Common myeloid progenitor, CD34-positive (primary cell): ENCODE measurements at regions not wholly inside any gene's neighbourhood (a gene's known extent, or its start where the extent isn't known, plus 50 kb on each side); places are given as distances from the start of the nearest gene placed in this dataset.

ENCODE experiments used
- CTCF ChIA-PET: fragments of 350-600 bp; sonication (Branson Sonifier 250); formaldehyde crosslinking; loops from one replicate; lab custom pipeline; 2021; ENCODE audit warnings: antibody characterized with exemption; lab: Charles Lee
- POLR2A ChIA-PET: fragments of 350-600 bp; sonication (Branson Sonifier 250); formaldehyde crosslinking; loops from one replicate; lab custom pipeline; 2021; ENCODE audit warnings: antibody characterized with exemption; lab: Charles Lee
- DNase-seq, 3 donors: peaks; one replicate each; pipeline versions ENCODE4 v3.0.0 to v3.0.0-alpha.2; 2013
- H3K27ac ChIP-seq, 2 experiments: 1 replicate in 1 of 2; 2 replicates in 1 of 2; pipeline ENCODE4 v1.7.0; 2013; ENCODE audit warnings: inconsistent platforms in 2 of 2, low read length in 2 of 2, mild to moderate bottlenecking in 2 of 2, low read depth in 1 of 2, moderate library complexity in 1 of 2; ENCODE audit not compliant: severe bottlenecking in 2 of 2, insufficient read depth in 1 of 2, poor library complexity in 1 of 2
- H3K27me3 ChIP-seq, 5 experiments: replicated peaks in 2 of 5; 1 replicate in 3 of 5; 2 replicates in 2 of 5; pipeline versions ENCODE4 v1.6.1 to v1.7.0; 2013; ENCODE audit warnings: low read length in 4 of 5, mild to moderate bottlenecking in 2 of 5, moderate library complexity in 2 of 5, inconsistent platforms in 1 of 5; ENCODE audit not compliant: insufficient read depth in 5 of 5, control insufficient read depth in 4 of 5
- H3K36me3 ChIP-seq, 4 experiments: 1 replicate in 2 of 4; 2 replicates in 2 of 4; pipeline versions ENCODE4 v1.6.1 to v1.7.0; 2013; ENCODE audit warnings: low read length in 3 of 4, control low read depth in 1 of 4, mild to moderate bottlenecking in 1 of 4; ENCODE audit not compliant: control insufficient read depth in 4 of 4, insufficient read depth in 4 of 4
- H3K4me1 ChIP-seq, 4 experiments: 1 replicate in 3 of 4; 2 replicates in 1 of 4; pipeline versions ENCODE4 v1.6.1 to v1.7.1; 2013; ENCODE audit warnings: low read length in 3 of 4, mild to moderate bottlenecking in 3 of 4, control low read depth in 1 of 4, inconsistent platforms in 1 of 4, moderate library complexity in 1 of 4; ENCODE audit not compliant: control insufficient read depth in 4 of 4, insufficient read depth in 4 of 4; ENCODE audit errors: control extremely low read depth in 1 of 4
- H3K4me3 ChIP-seq, 7 experiments: 1 replicate in 4 of 7; 2 replicates in 3 of 7; pipeline versions ENCODE4 v1.5.1 to v1.7.0; 2013; ENCODE audit warnings: mild to moderate bottlenecking in 7 of 7, low read length in 6 of 7, moderate library complexity in 6 of 7, inconsistent platforms in 2 of 7, low read depth in 2 of 7, control low read depth in 1 of 7; ENCODE audit not compliant: insufficient read depth in 4 of 7, control insufficient read depth in 1 of 7; ENCODE audit errors: extremely low read depth in 1 of 7
- H3K9me3 ChIP-seq, 5 experiments: 1 replicate in 4 of 5; 2 replicates in 1 of 5; pipeline versions ENCODE4 v1.6.1 to v1.7.1; 2013; ENCODE audit warnings: low read length in 4 of 5, mild to moderate bottlenecking in 2 of 5, inconsistent platforms in 1 of 5, low read depth in 1 of 5, moderate library complexity in 1 of 5; ENCODE audit not compliant: control insufficient read depth in 4 of 5, insufficient read depth in 2 of 5; ENCODE audit errors: control extremely low read depth in 1 of 5
- WGBS: methylation state at CpG from one replicate; pipeline ENCODE4 v1.1.5; 2013; ENCODE audit not compliant: insufficient coverage; 5-methylcytosine and 5-hydroxymethylcytosine counted together

DNA sequence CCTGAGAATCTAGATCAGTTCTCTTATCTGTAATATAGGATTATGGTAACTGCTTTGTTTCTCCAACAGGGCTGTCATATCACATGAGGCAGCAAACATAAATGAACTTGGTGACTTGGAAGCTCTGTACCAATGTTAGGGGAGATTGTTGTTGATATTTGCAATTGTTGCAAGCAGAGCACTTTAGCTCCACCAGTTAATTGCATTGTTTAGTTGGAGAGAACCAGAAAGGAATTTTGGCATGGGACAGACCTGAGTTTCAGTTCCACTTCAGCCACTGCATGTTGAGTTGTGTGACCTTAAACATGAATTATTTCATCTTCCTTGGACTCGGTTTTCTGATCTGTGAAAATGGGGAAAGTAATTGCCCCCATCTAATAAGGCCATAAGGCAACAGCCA lies 142.3 kb upstream of the JUN start:
- no peak for DNase-seq
- POLR2A ChIA-PET = interaction anchor here (0.6 kb wide), 2 partner anchors 11 to 166 kb away, joined by 3 to 4 read pairs; no protein-coding TSS in a partner anchor

DNA sequence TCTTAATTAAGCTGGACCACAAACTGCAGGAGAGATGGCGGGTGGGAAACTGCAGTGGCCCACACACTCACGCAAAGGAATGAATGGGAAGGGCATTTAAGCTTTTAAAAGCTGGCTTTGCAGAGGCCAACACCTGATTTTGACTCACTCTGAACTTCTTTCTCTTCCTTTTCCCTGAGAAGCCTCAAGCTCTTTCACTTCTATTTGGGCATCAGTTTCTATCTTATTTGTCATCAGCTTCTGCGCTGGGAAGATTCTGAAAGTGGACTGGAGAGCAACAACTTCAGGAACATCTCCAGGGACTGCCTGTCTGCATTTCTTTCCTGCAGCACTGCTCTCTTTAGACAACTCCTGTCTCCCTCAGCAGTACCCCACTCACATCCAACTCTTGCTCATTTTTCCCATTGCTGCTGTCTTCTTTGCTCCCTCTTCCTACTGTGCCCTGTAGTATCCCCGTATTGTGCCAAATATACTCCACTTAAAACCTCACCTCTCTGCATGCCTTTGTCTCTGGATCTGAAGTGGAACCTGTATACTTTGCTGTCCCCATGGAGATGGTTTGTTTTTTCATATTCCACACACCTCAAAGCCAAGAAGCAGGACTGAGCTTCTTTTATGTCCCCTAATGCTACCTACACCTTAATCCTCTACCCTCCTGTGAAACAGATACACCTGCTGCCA lies 143.3 kb upstream of the JUN start:
- DNase-seq = no peak
- no peak overlapping the region for H3K4me3 ChIP-seq
- no peaks in the 10 kb centered on the region for H3K36me3 ChIP-seq
- H3K27ac ChIP-seq = no peak overlapping the region
- H3K27me3 ChIP-seq = peaks cover 0 to 17% (median 3%) of the 10 kb centered on the region in 5 experiments
- POLR2A ChIA-PET = interaction anchor here (0.6 kb wide), 1 partner anchor 10 kb away, joined by 3 read pairs; no protein-coding TSS in a partner anchor
- 100% methylated on average over 4 of the region's 4 CpGs for WGBS
- H3K9me3 ChIP-seq = no peaks in the 10 kb centered on the region
- CTCF ChIA-PET = interaction anchor here (1.1 to 1.8 kb wide), 2 partner anchors 16 to 27 kb away, joined by 3 to 4 read pairs; no protein-coding TSS in a partner anchor
- peaks cover 0 to 10% (median 6%) of the 10 kb centered on the region in 4 experiments for H3K4me1 ChIP-seq

More for the DNA sequence above, 142.3 kb upstream of the JUN start:
- Histone ChIP-seq H3K36me3 (no peaks in the 10 kb centered on the region), H3K27me3 (peaks cover 0 to 17% (median 3%) of the 10 kb centered on the region in 5 experiments), H3K27ac (no peak overlapping the region), H3K4me1 (peaks cover 0 to 10% (median 8%) of the 10 kb centered on the region in 4 experiments), H3K9me3 (no peaks in the 10 kb centered on the region), H3K4me3 (no peak overlapping the region)
- CTCF ChIA-PET = interaction anchor here (0.8 kb wide), 1 partner anchor 814 kb away, joined by 3 read pairs; no protein-coding TSS in a partner anchor
- no CpG with 5 or more reads among the region's 1 CpG for WGBS

DNA sequence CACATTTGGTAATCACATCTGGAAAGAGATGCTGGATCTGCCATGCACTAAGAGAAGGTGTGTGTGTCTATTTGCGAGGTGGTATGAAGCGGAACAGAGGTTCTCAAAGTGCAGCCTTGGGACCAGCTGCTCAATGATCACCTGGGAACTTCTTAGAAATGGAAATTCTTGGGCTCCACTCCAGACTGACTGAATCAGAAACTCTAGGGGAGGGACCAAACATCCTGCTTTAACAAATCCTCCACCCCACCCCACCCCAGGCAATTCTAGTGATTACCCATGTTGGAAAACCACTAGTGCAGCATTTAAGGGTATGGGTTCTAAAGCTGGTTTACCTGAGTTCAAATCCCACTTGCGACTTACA lies 143.9 kb upstream of the JUN start:
- no peak overlapping the region for H3K27ac ChIP-seq
- 100% methylated on average over 3 of the region's 3 CpGs for WGBS
- ChIA-PET CTCF (interaction anchor here (1.1 to 1.8 kb wide), 2 partner anchors 12 to 17 kb away, joined by 4 read pairs; no protein-coding TSS in a partner anchor), POLR2A (no interaction called here)
- no peak for DNase-seq
- H3K9me3 ChIP-seq = no peaks in the 10 kb centered on the region
- no peaks in the 10 kb centered on the region for H3K36me3 ChIP-seq
- peaks cover 0 to 7% (median 3%) of the 10 kb centered on the region in 4 experiments for H3K4me1 ChIP-seq
- no peak overlapping the region for H3K4me3 ChIP-seq
- peaks cover 0 to 17% (median 3%) of the 10 kb centered on the region in 5 experiments for H3K27me3 ChIP-seq

GRCh38 chr1:58928514-58928913 lies 144.7 kb upstream of the JUN start:
- no peak overlapping the region for H3K27ac ChIP-seq
- peaks cover 0 to under 1% (median 0%) of the 10 kb centered on the region in 5 experiments for H3K9me3 ChIP-seq
- H3K36me3 ChIP-seq = no peaks in the 10 kb centered on the region
- WGBS = 99% methylated on average over 6 of the region's 6 CpGs
- ChIA-PET POLR2A (no interaction called here), CTCF (interaction anchor here (1.0 to 1.8 kb wide), 3 partner anchors 9 to 18 kb away, joined by 3 to 4 read pairs (median 4); no protein-coding TSS in a partner anchor)
- no peak overlapping the region for H3K4me3 ChIP-seq
- H3K4me1 ChIP-seq = peaks cover 0 to 12% (median 8%) of the 10 kb centered on the region in 4 experiments
- no peak for DNase-seq
- H3K27me3 ChIP-seq = peaks cover 0 to 17% (median 2%) of the 10 kb centered on the region in 5 experiments

GRCh38 chr1:58929671-58930325 lies 146.0 kb upstream of the JUN start:
- H3K27ac ChIP-seq = no peak overlapping the region
- no peak overlapping the region for H3K4me3 ChIP-seq
- H3K36me3 ChIP-seq = no peaks in the 10 kb centered on the region
- peaks cover 0 to 12% (median 8%) of the 10 kb centered on the region in 4 experiments for H3K4me1 ChIP-seq
- H3K27me3 ChIP-seq = peaks cover 0 to 17% (median 2%) of the 10 kb centered on the region in 5 experiments
- POLR2A ChIA-PET = no interaction called here
- WGBS = 100% methylated on average over 4 of the region's 11 CpGs
- CTCF ChIA-PET = interaction anchor here (1.3 kb wide), 1 partner anchor 10 kb away, joined by 3 read pairs; no protein-coding TSS in a partner anchor
- H3K9me3 ChIP-seq = peaks cover 0 to 2% (median 0%) of the 10 kb centered on the region in 5 experiments
- DNase-seq = no peak

DNA sequence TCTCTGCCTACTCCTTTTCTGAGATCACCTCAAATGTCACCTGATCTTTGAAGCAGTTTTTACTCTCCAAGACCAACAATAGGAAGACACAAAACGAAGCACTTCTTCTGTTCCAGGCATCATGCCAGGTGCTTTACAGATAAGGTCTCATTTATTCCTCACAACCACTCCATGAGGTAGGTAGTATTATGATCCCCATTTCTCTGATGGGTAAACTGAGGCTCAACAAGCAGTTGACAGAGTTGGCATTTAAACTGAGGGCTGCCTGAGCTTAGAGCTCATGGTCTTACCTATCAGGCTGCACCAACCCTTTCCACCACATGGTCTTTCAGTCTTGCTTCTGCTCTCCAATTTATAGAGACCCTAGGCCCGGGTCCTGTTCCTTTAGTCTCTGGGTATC lies 147.2 kb upstream of the JUN start:
- DNase-seq = no peak
- POLR2A ChIA-PET = no interaction called here
- peaks cover 0 to 26% (median 2%) of the 10 kb centered on the region in 5 experiments for H3K27me3 ChIP-seq
- H3K9me3 ChIP-seq = peaks cover 0 to 2% (median 0%) of the 10 kb centered on the region in 5 experiments
- H3K4me1 ChIP-seq = peaks cover 0 to 12% (median 8%) of the 10 kb centered on the region in 4 experiments
- WGBS = 100% methylated on average over 1 of the region's 2 CpGs
- CTCF ChIA-PET = interaction anchor here (0.8 to 1.0 kb wide), 3 partner anchors 9 to 11 kb away, joined by 3 read pairs; no protein-coding TSS in a partner anchor
- H3K36me3 ChIP-seq = no peaks in the 10 kb centered on the region
- no peak overlapping the region for H3K4me3 ChIP-seq
- H3K27ac ChIP-seq = no peak overlapping the region
